ENCODE measurements at regions not wholly inside any gene's neighbourhood (a gene's known extent, or its start where the extent isn't known, plus 50 kb on each side); places are given as distances from the start of the nearest gene placed in this dataset.

DNA sequence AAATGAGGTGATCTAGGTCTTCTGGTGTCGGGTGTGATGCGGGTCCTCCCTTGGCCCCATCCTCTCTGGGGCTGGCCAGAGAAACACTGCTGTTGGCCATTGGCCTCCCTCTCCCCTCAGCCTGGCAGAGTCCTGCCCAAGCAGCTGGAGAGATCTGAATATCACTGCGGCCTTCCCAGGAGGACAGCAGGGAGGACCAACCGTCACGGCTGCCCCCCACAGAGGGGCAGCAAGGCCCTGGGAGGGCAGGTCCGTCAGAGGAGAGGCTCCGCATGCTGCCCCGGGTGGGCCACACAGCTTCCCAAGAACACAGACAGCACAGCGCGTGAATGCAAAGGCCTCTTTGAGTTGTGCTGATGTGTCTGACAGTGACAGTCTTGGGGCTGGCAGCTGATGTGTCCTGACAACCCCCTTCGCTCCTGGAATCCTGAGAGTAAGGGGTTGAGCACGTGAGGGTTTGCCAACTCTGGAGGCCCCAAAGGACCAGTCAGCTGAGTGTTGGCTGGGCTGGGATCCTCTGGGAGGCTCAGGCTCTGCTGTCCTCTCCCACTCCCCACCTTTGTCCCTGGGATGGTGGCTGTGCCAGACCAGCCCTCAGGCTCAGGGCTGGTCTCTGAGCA is 132.5 kb upstream of the UNC5B start:
- no peak for TF ChIP-seq FOXM1 (IDR thresholded peaks at IDR 0.05; ENCODE audit: borderline replicate concordance, low read depth)
- TF ChIP-seq CEBPB (IDR thresholded peaks at IDR 0.05) = no peak
- TF ChIP-seq YY1 (IDR thresholded peaks at IDR 0.05; ENCODE audit: low read depth) = no peak
- no peak for TF ChIP-seq TCF12 (IDR thresholded peaks at IDR 0.05; ENCODE audit: low read depth)
- TF ChIP-seq, protein P1, sequence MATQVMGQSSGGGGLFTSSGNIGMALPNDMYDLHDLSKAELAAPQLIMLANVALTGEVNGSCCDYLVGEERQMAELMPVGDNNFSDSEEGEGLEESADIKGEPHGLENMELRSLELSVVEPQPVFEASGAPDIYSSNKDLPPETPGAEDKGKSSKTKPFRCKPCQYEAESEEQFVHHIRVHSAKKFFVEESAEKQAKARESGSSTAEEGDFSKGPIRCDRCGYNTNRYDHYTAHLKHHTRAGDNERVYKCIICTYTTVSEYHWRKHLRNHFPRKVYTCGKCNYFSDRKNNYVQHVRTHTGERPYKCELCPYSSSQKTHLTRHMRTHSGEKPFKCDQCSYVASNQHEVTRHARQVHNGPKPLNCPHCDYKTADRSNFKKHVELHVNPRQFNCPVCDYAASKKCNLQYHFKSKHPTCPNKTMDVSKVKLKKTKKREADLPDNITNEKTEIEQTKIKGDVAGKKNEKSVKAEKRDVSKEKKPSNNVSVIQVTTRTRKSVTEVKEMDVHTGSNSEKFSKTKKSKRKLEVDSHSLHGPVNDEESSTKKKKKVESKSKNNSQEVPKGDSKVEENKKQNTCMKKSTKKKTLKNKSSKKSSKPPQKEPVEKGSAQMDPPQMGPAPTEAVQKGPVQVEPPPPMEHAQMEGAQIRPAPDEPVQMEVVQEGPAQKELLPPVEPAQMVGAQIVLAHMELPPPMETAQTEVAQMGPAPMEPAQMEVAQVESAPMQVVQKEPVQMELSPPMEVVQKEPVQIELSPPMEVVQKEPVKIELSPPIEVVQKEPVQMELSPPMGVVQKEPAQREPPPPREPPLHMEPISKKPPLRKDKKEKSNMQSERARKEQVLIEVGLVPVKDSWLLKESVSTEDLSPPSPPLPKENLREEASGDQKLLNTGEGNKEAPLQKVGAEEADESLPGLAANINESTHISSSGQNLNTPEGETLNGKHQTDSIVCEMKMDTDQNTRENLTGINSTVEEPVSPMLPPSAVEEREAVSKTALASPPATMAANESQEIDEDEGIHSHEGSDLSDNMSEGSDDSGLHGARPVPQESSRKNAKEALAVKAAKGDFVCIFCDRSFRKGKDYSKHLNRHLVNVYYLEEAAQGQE (IDR thresholded peaks at IDR 0.05; ENCODE audit: low read depth) = no peak
- no peak for TF ChIP-seq USF1 (IDR thresholded peaks at IDR 0.05)
- no peak for TF ChIP-seq NFIC (IDR thresholded peaks at IDR 0.05)

- TF ChIP-seq TEAD4 (IDR thresholded peaks at IDR 0.05) (no peak), YY1 (IDR thresholded peaks at IDR 0.05; ENCODE audit: low read depth) (no peak), EP300 (IDR thresholded peaks at IDR 0.05; ENCODE audit: borderline replicate concordance) (no peak), TAF1 (IDR thresholded peaks at IDR 0.05; ENCODE audit: low read depth) (no peak), FOXM1 (IDR thresholded peaks at IDR 0.05; ENCODE audit: borderline replicate concordance, low read depth) (no peak)
- TF ChIP-seq, protein P1 (IDR thresholded peaks at IDR 0.05; ENCODE audit: low read depth) = no peak
- TF ChIP-seq, protein P2, sequence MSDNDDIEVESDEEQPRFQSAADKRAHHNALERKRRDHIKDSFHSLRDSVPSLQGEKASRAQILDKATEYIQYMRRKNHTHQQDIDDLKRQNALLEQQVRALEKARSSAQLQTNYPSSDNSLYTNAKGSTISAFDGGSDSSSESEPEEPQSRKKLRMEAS (IDR thresholded peaks at IDR 0.05) = no peak
Observed at GRCh38 chr10:71080381-71081228, 131.8 kb upstream of the UNC5B start.

- TF ChIP-seq RAD21 (IDR thresholded peaks at IDR 0.05; ENCODE audit: low read depth) (no peak), YY1 (IDR thresholded peaks at IDR 0.05; ENCODE audit: low read depth) (no peak), TEAD4 (IDR thresholded peaks at IDR 0.05) (no peak), CEBPB (IDR thresholded peaks at IDR 0.05) (no peak), EP300 (IDR thresholded peaks at IDR 0.05; ENCODE audit: borderline replicate concordance) (no peak), CREB1 (IDR thresholded peaks at IDR 0.05; ENCODE audit: low read depth) (no peak), TCF12 (IDR thresholded peaks at IDR 0.05; ENCODE audit: low read depth) (no peak), NFIC (IDR thresholded peaks at IDR 0.05) (no peak)
- TF ChIP-seq, protein P2 (IDR thresholded peaks at IDR 0.05) = no peak
Observed at GRCh38 chr10:71081229-71081560, 131.2 kb upstream of the UNC5B start.

DNA sequence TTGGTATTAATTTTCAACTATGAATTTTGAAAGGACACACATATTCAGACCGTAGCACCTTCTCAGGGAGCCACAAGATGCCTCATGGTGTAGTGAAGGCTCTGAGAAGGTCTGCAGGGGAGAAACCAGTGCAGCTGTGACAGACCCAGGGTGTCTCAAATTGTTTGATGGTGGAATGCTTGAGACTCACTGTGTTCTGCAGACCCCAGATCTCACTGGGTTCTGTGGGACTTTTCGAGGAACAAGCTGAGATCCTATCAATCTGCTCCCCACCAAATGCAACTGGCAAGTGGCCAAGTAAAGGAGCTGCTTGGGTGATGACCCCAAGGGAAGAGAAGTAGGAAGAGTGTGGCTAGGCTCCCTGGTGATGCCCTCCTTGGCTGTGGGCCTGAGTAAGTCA is 130.5 kb upstream of the UNC5B start:
- TF ChIP-seq TAF1 (IDR thresholded peaks at IDR 0.05; ENCODE audit: low read depth) = no peak
- no peak for TF ChIP-seq EP300 (IDR thresholded peaks at IDR 0.05; ENCODE audit: borderline replicate concordance)
- TF ChIP-seq, protein P2 (IDR thresholded peaks at IDR 0.05) = no peak
- TF ChIP-seq ZBTB7A (IDR thresholded peaks at IDR 0.05; ENCODE audit: low read depth) = no peak
- no peak for TF ChIP-seq CREB1 (IDR thresholded peaks at IDR 0.05; ENCODE audit: low read depth)
- no peak for TF ChIP-seq EGR1 (IDR thresholded peaks at IDR 0.05)

GRCh38 chr10:71082960-71083715 is 129.2 kb upstream of the UNC5B start:
- TF ChIP-seq CEBPB (IDR thresholded peaks at IDR 0.05) (no peak), ZBTB7A (IDR thresholded peaks at IDR 0.05; ENCODE audit: low read depth) (no peak), NFIC (IDR thresholded peaks at IDR 0.05) (no peak), TCF12 (IDR thresholded peaks at IDR 0.05; ENCODE audit: low read depth) (no peak), TEAD4 (IDR thresholded peaks at IDR 0.05) (no peak), TAF1 (IDR thresholded peaks at IDR 0.05; ENCODE audit: low read depth) (no peak), FOXM1 (IDR thresholded peaks at IDR 0.05; ENCODE audit: borderline replicate concordance, low read depth) (no peak), CREB1 (IDR thresholded peaks at IDR 0.05; ENCODE audit: low read depth) (no peak), YY1 (IDR thresholded peaks at IDR 0.05; ENCODE audit: low read depth) (no peak), EP300 (IDR thresholded peaks at IDR 0.05; ENCODE audit: borderline replicate concordance) (no peak)
- TF ChIP-seq, protein P1 (IDR thresholded peaks at IDR 0.05; ENCODE audit: low read depth) = no peak
- TF ChIP-seq, protein P2 (IDR thresholded peaks at IDR 0.05) = no peak

Data from Ishikawa (cell line).